ENCODE measurements at regions not wholly inside any gene's neighbourhood (a gene's known extent, or its start where the extent isn't known, plus 50 kb on each side); places are given as distances from the start of the nearest gene placed in this dataset.
A peak's percentile ranks its signal among the peaks of the same experiment; 100 is the strongest.

GRCh38 chr2:76667821-76668271 is 854.3 kb downstream of the LRRTM4 start:
- TF ChIP-seq ZNF565 (CRISPR knock-in tag; conservative IDR thresholded peaks at IDR 0.05; ENCODE audit: low read depth) (no peak), PATZ1 (CRISPR knock-in tag; IDR thresholded peaks at IDR 0.05; ENCODE audit: borderline replicate concordance) (no peak), CSRNP3 (CRISPR knock-in tag; IDR thresholded peaks at IDR 0.05) (no peak), ZNF8 (CRISPR knock-in tag; IDR thresholded peaks at IDR 0.05) (no peak; the same call in 1 of the 2 replicates), ZNF70 (CRISPR knock-in tag; IDR thresholded peaks at IDR 0.05) (peak; percentile 27; the same call in 1 of the 2 replicates), ARNTL (CRISPR knock-in tag; IDR thresholded peaks at IDR 0.05; ENCODE audit: borderline replicate concordance, low read depth) (no peak)

Measured in SK-N-SH treated with all-trans-retinoic acid at 6 μM for 48 hours (cell line).